Calu3 (cell line): ENCODE measurements at regions not wholly inside any gene's neighbourhood (a gene's known extent, or its start where the extent isn't known, plus 50 kb on each side); places are given as distances from the start of the nearest gene placed in this dataset.
"Not testable (repeated sequence)": the region's sequence is repeated elsewhere in the genome, so short reads cannot be mapped to it uniquely, and the experiment has no call there.

Experiments
- BruUV-seq: library from RNA; stranded (reverse); fragments of 400-500 nt; replicated peaks from 2 replicates; lab custom pipeline; 2021; lab: Mats Ljungman, UMichigan
- CTCF ChIA-PET: fragments of 300-600 bp; sonication (Branson Sonifier 250); formaldehyde crosslinking; loops from one replicate; lab custom pipeline; 2022; ENCODE audit warnings: antibody characterized with exemption; lab: Charles Lee
- DNase-seq: peaks from one replicate; pipeline ENCODE4 v3.0.0; 2022
- H3K27ac Mint-ChIP-seq: one replicate; pipeline ENCODE4 v1.8.0; 2022; ENCODE audit warnings: mixed read lengths; ENCODE audit not compliant: unreplicated experiment
- H3K27me3 Mint-ChIP-seq: one replicate; pipeline ENCODE4 v1.8.0; 2022; ENCODE audit warnings: mixed read lengths; ENCODE audit not compliant: unreplicated experiment
- H3K36me3 Mint-ChIP-seq: one replicate; pipeline ENCODE4 v1.8.0; 2022; ENCODE audit warnings: mild to moderate bottlenecking, moderate library complexity, mixed read lengths; ENCODE audit not compliant: insufficient read depth, unreplicated experiment
- H3K4me1 Mint-ChIP-seq: one replicate; pipeline ENCODE4 v1.8.0; 2022; ENCODE audit warnings: mild to moderate bottlenecking, low read depth, mixed read lengths; ENCODE audit not compliant: unreplicated experiment
- H3K4me3 Mint-ChIP-seq: one replicate; pipeline ENCODE4 v1.8.0; 2022; ENCODE audit warnings: mild to moderate bottlenecking, low read depth, moderate library complexity, mixed read lengths; ENCODE audit not compliant: unreplicated experiment
- H3K9me3 Mint-ChIP-seq: one replicate; pipeline ENCODE4 v1.8.0; 2022; ENCODE audit warnings: low read depth, mixed read lengths; ENCODE audit not compliant: unreplicated experiment
- intact Hi-C: fragments of 100-400 bp; cut with micrococcal nuclease; formaldehyde crosslinking; loops from one replicate; pipeline ENCODE4 v1.10.0; 2022; ENCODE audit not compliant: unreplicated experiment
- TF ChIP-seq, protein P1 (sequence below): fragments of 200-600 bp; IDR thresholded peaks from one replicate; pipeline ENCODE4 v1.8.0; 2022; ENCODE audit warnings: antibody characterized with exemption; ENCODE audit not compliant: unreplicated experiment

DNA sequence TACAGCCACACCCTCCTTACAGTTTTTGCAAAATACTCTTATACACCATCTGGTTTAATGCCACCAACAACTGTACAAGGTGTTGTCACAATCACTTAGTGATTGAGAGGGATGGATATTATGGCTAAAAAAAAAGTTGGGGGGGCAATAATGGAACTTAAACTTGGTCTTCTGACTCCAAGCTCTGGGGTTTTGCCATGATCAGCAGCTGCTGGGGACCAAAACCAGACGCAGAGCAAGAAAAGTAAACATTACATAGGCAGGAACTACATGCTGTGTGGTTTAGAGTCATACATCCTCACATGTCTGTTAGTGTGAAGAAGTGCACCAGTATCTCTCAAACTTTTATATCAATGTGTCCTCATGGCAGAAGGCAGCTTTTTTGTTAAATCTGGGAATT lies 152.4 kb downstream of the TBC1D2B start:
- H3K27ac Mint-ChIP-seq, CTCF ChIA-PET, BruUV-seq, H3K36me3 Mint-ChIP-seq, H3K4me1 Mint-ChIP-seq, DNase-seq, H3K4me3 Mint-ChIP-seq, H3K9me3 Mint-ChIP-seq, intact Hi-C loops: not testable (repeated sequence)
- H3K27me3 Mint-ChIP-seq = peaks cover 53% of the 10 kb centered on the region

DNA sequence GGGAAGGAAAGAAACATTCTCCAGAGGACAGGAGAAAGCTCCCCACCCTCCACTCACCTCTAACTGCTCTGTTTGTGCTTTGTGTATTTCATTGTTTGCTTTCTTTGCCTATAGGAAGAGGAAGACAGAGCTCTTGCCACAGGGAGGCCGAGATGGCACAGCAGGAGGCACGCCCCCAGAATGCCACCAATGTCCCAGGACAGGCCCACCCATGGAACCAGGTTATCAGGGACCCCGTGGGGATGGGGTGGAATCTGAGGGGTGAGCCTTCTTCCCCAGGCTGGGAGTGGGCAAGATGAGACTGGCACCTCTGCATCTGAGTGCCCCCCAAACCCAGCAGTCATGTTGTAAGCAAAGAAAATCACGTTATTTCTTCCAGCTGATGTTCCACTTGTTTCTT lies 155.8 kb downstream of the TBC1D2B start:
- no peaks in the 10 kb centered on the region for H3K36me3 Mint-ChIP-seq
- no peak overlapping the region for H3K4me3 Mint-ChIP-seq
- H3K27me3 Mint-ChIP-seq = peaks cover 80% of the 10 kb centered on the region
- DNase-seq = no peak
- intact Hi-C loops = no loop called here
- no peak overlapping the region for H3K27ac Mint-ChIP-seq
- CTCF ChIA-PET = no interaction called here
- no peaks in the 10 kb centered on the region for H3K9me3 Mint-ChIP-seq
- no TSS peak for BruUV-seq
- no peaks in the 10 kb centered on the region for H3K4me1 Mint-ChIP-seq
- TF ChIP-seq, protein P1, sequence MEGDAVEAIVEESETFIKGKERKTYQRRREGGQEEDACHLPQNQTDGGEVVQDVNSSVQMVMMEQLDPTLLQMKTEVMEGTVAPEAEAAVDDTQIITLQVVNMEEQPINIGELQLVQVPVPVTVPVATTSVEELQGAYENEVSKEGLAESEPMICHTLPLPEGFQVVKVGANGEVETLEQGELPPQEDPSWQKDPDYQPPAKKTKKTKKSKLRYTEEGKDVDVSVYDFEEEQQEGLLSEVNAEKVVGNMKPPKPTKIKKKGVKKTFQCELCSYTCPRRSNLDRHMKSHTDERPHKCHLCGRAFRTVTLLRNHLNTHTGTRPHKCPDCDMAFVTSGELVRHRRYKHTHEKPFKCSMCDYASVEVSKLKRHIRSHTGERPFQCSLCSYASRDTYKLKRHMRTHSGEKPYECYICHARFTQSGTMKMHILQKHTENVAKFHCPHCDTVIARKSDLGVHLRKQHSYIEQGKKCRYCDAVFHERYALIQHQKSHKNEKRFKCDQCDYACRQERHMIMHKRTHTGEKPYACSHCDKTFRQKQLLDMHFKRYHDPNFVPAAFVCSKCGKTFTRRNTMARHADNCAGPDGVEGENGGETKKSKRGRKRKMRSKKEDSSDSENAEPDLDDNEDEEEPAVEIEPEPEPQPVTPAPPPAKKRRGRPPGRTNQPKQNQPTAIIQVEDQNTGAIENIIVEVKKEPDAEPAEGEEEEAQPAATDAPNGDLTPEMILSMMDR = no peak

DNA sequence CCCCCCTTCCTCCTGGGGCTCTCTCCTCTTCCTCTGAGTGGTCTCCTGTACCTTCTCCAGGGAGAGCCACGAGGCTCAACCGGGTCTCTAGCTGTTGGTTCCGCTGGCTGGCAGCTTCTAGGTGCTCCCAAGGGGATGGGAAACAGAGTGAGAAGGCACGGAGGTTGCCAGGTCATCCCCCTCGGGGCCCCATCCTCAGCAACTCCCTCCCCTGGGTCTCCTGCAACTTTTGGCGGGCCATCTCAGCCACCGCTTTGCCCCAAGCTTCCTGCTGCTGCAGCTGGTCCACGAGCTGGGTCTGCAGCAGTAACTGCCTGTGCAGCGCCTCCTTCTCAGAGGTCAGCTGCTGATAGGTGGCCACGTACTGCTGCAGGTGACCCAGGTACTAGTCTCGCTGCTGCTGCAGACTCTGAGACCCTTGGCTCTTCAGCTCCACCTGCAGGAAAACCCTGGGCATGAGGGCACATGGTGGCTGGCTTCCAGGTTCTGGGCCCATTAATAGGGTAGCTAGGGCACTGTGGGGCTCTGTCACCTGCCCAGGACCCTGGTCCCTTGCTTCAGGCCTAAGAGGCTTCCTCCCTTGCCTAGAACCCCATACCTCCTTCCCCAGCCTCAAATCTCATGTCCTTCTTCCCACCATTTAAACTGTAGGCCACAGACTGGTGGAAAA lies 160.4 kb downstream of the TBC1D2B start:
- H3K36me3 Mint-ChIP-seq, H3K4me3 Mint-ChIP-seq, H3K4me1 Mint-ChIP-seq, H3K27ac Mint-ChIP-seq, BruUV-seq, DNase-seq, H3K9me3 Mint-ChIP-seq, intact Hi-C loops: not testable (repeated sequence)
- CTCF ChIA-PET = interaction anchor here (0.6 kb wide), 1 partner anchor 211 kb away, joined by 4 read pairs; no protein-coding TSS in a partner anchor
- peaks cover 65% of the 10 kb centered on the region for H3K27me3 Mint-ChIP-seq

DNA sequence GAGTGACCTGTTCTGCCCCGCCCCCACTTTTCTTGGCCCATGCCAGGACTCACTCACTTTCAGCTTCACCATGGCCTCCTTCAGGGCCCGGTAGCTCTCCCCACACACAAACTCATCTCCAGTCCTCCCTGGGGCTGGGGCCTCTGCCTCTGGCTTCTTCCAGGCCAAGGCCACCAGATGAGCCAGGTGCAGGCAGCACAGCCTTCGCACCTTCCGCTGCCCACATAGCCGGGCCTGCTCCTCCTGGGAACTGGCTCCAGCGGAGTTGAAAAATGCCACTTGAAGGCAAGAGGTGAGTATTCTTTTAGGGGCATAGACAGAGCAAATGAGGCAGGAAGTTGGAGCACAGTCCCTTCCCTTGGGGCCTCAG lies 161.6 kb downstream of the TBC1D2B start:
- CTCF ChIA-PET, H3K27ac Mint-ChIP-seq, H3K4me3 Mint-ChIP-seq, H3K36me3 Mint-ChIP-seq, intact Hi-C loops, H3K9me3 Mint-ChIP-seq, H3K4me1 Mint-ChIP-seq, BruUV-seq, DNase-seq: not testable (repeated sequence)
- H3K27me3 Mint-ChIP-seq = peaks cover 53% of the 10 kb centered on the region

DNA sequence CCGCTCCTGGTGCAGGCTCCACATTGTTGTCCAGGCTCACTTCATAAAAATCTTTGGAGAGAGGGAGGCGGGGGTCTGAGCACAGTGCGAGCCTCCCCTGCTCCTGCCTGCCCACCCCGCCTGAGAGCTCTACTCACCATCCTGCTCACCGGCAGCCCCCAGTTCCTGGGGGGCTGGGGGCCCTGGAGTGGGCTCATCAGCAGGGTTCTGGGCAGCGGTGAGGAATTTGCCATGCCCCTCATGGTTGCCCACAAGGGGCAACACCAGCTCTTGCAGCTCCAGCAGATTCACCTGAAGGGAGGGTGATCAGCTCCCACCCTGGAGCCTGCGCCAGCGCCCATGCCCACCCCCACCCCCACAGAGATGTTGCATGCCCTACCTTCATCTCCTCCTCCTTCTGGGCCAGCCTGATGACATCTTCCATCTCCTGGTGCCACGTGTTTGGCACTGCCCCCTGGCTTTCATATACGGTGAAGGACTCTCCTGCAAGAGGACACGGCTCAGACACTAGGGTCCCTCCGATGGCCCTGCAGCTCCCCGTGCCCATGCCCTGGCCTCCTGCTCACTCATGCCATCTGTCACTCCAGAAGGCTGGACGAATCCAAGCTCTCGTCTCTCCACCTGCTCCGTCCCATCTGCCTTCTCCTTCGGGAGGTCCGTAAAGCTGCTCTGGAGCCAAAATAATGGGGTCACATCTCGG lies 162.1 kb downstream of the TBC1D2B start:
- Mint-ChIP-seq H3K36me3 (peaks cover 3% of the 10 kb centered on the region), H3K4me3 (no peak overlapping the region), H3K27me3 (peaks cover 49% of the 10 kb centered on the region), H3K4me1 (no peaks in the 10 kb centered on the region), H3K9me3 (no peaks in the 10 kb centered on the region), H3K27ac (no peak overlapping the region)
- no TSS peak for BruUV-seq
- CTCF ChIA-PET = no interaction called here
- intact Hi-C loops = no loop called here
- TF ChIP-seq, protein P1 = no peak
- DNase-seq = no peak

DNA sequence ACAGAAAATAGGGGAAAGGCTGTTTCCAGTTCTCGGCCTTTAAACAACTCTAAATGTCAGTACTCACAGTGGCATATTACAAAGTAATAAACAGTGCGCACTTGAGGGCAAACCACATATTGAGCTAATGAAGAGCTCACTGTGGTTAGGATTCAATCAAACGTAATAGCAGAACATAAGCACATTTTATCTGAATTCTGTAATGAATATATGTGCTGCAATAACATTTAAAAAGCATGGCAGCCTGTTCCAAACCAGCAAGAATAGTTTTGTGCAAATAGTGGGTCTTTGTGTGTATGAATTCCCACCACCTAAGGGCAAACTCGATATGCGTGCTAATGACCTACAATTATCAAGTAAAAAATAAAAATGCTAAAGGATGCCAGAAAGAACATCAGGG lies 163.0 kb downstream of the TBC1D2B start:
- DNase-seq, intact Hi-C loops, H3K27ac Mint-ChIP-seq, H3K36me3 Mint-ChIP-seq, CTCF ChIA-PET, H3K4me1 Mint-ChIP-seq, H3K9me3 Mint-ChIP-seq, H3K4me3 Mint-ChIP-seq, BruUV-seq: not testable (repeated sequence)
- peaks cover 44% of the 10 kb centered on the region for H3K27me3 Mint-ChIP-seq
